Gastrocnemius medialis (tissue), 4 donors: ENCODE measurements at regions not wholly inside any gene's neighbourhood (a gene's known extent, or its start where the extent isn't known, plus 50 kb on each side); places are given as distances from the start of the nearest gene placed in this dataset.

ENCODE experiments used
- ATAC-seq, 2 donors: fragments of 150-250 bp; one replicate each; pipeline ENCODE4 v1.9.1; 2016
- DNase-seq, 2 donors: peaks; one replicate each; pipeline ENCODE4 v3.0.0-alpha.2; 2019
- H3K27ac ChIP-seq, 4 donors: fragments of 200-600 bp; sonication (generic); 1 replicate in 1 of 4; 2 replicates in 3 of 4; pipeline ENCODE4 v1.5.1; 2016 to 2018; ENCODE audit warnings: mild to moderate bottlenecking in 2 of 4, moderate library complexity in 1 of 4
- H3K27me3 ChIP-seq, 3 donors: fragments of 200-600 bp; sonication (generic) in 2 of 3; 1 replicate in 1 of 3; 2 replicates in 2 of 3; pipeline versions ENCODE4 v1.5.1 to v1.6.0; 2016 to 2019; ENCODE audit warnings: mild to moderate bottlenecking in 1 of 3, moderate library complexity in 1 of 3
- H3K36me3 ChIP-seq, 2 donors: fragments of 200-600 bp; sonication (generic) in 1 of 2; one replicate each; pipeline ENCODE4 v1.5.1; 2017 to 2018
- H3K4me1 ChIP-seq, 2 donors: fragments of 200-600 bp; sonication (generic) in 1 of 2; one replicate each; pipeline ENCODE4 v1.5.1; 2016 to 2017; ENCODE audit warnings: mild to moderate bottlenecking in 2 of 2
- H3K4me3 ChIP-seq, 4 donors: fragments of 200-600 bp; sonication (generic) in 3 of 4; 1 replicate in 1 of 4; 2 replicates in 3 of 4; pipeline ENCODE4 v1.5.1; 2016 to 2019; ENCODE audit warnings: mild to moderate bottlenecking in 2 of 4
- H3K9me3 ChIP-seq, 3 donors: fragments of 200-600 bp; sonication (generic) in 2 of 3; 1 replicate in 1 of 3; 2 replicates in 2 of 3; pipeline ENCODE4 v1.5.1; 2016 to 2019
- POLR2A ChIP-seq, 2 donors: fragments of 450-650 bp; IDR thresholded peaks; one replicate each; pipeline ENCODE4 v1.6.1; 2017; ENCODE audit warnings: antibody characterized with exemption in 2 of 2, mild to moderate bottlenecking in 2 of 2, moderate library complexity in 2 of 2
- in situ Hi-C, 4 donors: fragments of 200-750 bp; cut with MboI; loops; one replicate each; pipeline versions ENCODE4 v1.15.0 to v1.8.0; 2017; ENCODE audit warnings: low sequenced_read_pairs in 4 of 4
- intact Hi-C: fragments of 100-400 bp; cut with DNase I; formaldehyde crosslinking; loops from one replicate; pipeline ENCODE4 v1.15.1; 2023; ENCODE audit warnings: low total_unique reads
- TF ChIP-seq, protein P1 (sequence below), 5 experiments: fragments of 450-650 bp in 3 of 5; fragments of 200-600 bp in 2 of 5; sonication (generic) in 2 of 5; IDR thresholded peaks in 4 of 5; conservative IDR thresholded peaks in 1 of 5; 1 replicate in 4 of 5; 2 replicates in 1 of 5; pipeline ENCODE4 v1.5.1; 2016 to 2019; ENCODE audit warnings: antibody characterized with exemption in 5 of 5, mild to moderate bottlenecking in 3 of 5, moderate library complexity in 3 of 5

DNA sequence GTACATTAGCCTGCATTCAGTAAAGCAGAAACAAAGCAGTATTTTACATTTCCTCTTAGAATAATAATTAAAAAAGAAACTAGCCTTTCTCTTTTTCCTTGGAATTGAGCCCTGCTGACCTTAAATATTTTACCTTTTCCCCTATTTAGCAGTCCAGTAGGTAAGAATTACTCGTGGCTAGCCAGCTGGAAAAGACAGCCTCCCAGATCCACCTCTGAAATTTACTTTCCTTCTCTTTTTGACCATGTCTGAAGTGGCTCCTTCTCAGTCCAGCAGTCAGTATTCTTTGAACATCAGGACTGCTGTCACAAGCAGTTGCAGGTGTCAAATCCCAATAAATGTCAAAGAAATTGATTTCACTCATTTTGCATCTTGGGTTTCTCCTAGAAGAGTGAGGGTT lies 311.5 kb upstream of the DCBLD2 start:
- Histone ChIP-seq H3K4me3 (no peak overlapping the region), H3K4me1 (no peaks in the 10 kb centered on the region), H3K27ac (no peak overlapping the region), H3K9me3 (no peaks in the 10 kb centered on the region), H3K36me3 (no peaks in the 10 kb centered on the region), H3K27me3 (no peaks in the 10 kb centered on the region)
- DNase-seq = no peak
- no peak for TF ChIP-seq POLR2A (IDR thresholded peaks at IDR 0.05)
- TF ChIP-seq, protein P1, sequence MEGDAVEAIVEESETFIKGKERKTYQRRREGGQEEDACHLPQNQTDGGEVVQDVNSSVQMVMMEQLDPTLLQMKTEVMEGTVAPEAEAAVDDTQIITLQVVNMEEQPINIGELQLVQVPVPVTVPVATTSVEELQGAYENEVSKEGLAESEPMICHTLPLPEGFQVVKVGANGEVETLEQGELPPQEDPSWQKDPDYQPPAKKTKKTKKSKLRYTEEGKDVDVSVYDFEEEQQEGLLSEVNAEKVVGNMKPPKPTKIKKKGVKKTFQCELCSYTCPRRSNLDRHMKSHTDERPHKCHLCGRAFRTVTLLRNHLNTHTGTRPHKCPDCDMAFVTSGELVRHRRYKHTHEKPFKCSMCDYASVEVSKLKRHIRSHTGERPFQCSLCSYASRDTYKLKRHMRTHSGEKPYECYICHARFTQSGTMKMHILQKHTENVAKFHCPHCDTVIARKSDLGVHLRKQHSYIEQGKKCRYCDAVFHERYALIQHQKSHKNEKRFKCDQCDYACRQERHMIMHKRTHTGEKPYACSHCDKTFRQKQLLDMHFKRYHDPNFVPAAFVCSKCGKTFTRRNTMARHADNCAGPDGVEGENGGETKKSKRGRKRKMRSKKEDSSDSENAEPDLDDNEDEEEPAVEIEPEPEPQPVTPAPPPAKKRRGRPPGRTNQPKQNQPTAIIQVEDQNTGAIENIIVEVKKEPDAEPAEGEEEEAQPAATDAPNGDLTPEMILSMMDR (IDR thresholded peaks at IDR 0.05 in 4 of 5, conservative IDR thresholded peaks at IDR 0.05 in 1 of 5) = no peak
- intact Hi-C loops (no loop called here), in situ Hi-C loops (no loop called here)
- ATAC-seq = no peak

- no peak overlapping the region for H3K4me3 ChIP-seq
- no peak for ATAC-seq
- in situ Hi-C loops (no loop called here), intact Hi-C loops (no loop called here)
- TF ChIP-seq POLR2A (IDR thresholded peaks at IDR 0.05) = no peak
- TF ChIP-seq, protein P1 (IDR thresholded peaks at IDR 0.05 in 4 of 5, conservative IDR thresholded peaks at IDR 0.05 in 1 of 5) = no peak
- no peak for DNase-seq
- no peaks in the 10 kb centered on the region for H3K9me3 ChIP-seq
- no peak overlapping the region for H3K27ac ChIP-seq
- no peaks in the 10 kb centered on the region for H3K4me1 ChIP-seq
- no peaks in the 10 kb centered on the region for H3K27me3 ChIP-seq
- H3K36me3 ChIP-seq = no peaks in the 10 kb centered on the region
Measured at GRCh38 chr3:99211309-99211708, 309.8 kb upstream of the DCBLD2 start.

GRCh38 chr3:99199021-99199420 lies 297.5 kb upstream of the DCBLD2 start:
- in situ Hi-C loops = no loop called here
- TF ChIP-seq, protein P1 (IDR thresholded peaks at IDR 0.05 in 4 of 5, conservative IDR thresholded peaks at IDR 0.05 in 1 of 5) = no peak
- no peak for TF ChIP-seq POLR2A (IDR thresholded peaks at IDR 0.05)
- no peak for DNase-seq
- no peaks in the 10 kb centered on the region for H3K4me1 ChIP-seq
- intact Hi-C loops = no loop called here
- no peak overlapping the region for H3K27ac ChIP-seq
- no peaks in the 10 kb centered on the region for H3K27me3 ChIP-seq
- no peaks in the 10 kb centered on the region for H3K36me3 ChIP-seq
- ATAC-seq = no peak
- no peaks in the 10 kb centered on the region for H3K9me3 ChIP-seq
- no peak overlapping the region for H3K4me3 ChIP-seq

DNA sequence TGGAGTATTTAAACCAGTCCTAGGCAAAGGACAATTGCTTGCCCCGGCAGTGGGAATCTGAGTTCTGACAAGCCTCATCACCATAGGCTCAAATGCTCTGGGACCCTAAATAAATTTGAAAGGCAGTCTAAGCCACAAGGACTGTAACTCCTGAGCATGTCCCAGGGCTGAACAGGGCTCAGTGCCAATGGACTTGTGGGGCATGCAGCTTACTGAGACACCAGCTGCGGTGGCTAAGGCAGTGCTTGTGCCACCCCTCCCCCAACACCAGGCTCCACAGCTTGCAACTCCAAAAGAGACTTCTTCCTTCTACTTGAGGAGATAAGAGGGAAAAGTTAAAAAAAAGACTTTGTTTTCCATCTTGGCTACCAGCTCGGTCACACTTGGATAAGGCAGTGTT lies 289.7 kb upstream of the DCBLD2 start:
- TF ChIP-seq, protein P1 (IDR thresholded peaks at IDR 0.05 in 4 of 5, conservative IDR thresholded peaks at IDR 0.05 in 1 of 5) = no peak
- no peak for TF ChIP-seq POLR2A (IDR thresholded peaks at IDR 0.05)
- ATAC-seq = no peak
- no peaks in the 10 kb centered on the region for H3K27me3 ChIP-seq
- DNase-seq = no peak
- H3K36me3 ChIP-seq = no peaks in the 10 kb centered on the region
- no peaks in the 10 kb centered on the region for H3K9me3 ChIP-seq
- intact Hi-C loops (no loop called here), in situ Hi-C loops (no loop called here)
- H3K4me1 ChIP-seq = no peaks in the 10 kb centered on the region
- H3K4me3 ChIP-seq = no peak overlapping the region
- H3K27ac ChIP-seq = no peak overlapping the region

GRCh38 chr3:99188936-99189335 lies 287.4 kb upstream of the DCBLD2 start:
- H3K4me3 ChIP-seq = no peak overlapping the region
- in situ Hi-C loops = no loop called here
- no peaks in the 10 kb centered on the region for H3K27me3 ChIP-seq
- DNase-seq (no peak), ATAC-seq (no peak)
- TF ChIP-seq, protein P1 (IDR thresholded peaks at IDR 0.05 in 4 of 5, conservative IDR thresholded peaks at IDR 0.05 in 1 of 5) = no peak
- TF ChIP-seq POLR2A (IDR thresholded peaks at IDR 0.05) = no peak
- no peaks in the 10 kb centered on the region for H3K9me3 ChIP-seq
- H3K4me1 ChIP-seq = no peaks in the 10 kb centered on the region
- intact Hi-C loops = no loop called here
- H3K27ac ChIP-seq = no peak overlapping the region
- H3K36me3 ChIP-seq = no peaks in the 10 kb centered on the region
